IPS-18a (cell line): ENCODE measurements at regions not wholly inside any gene's neighbourhood (a gene's known extent, or its start where the extent isn't known, plus 50 kb on each side); places are given as distances from the start of the nearest gene placed in this dataset.
A peak's percentile ranks its signal among the peaks of the same experiment; 100 is the strongest.

Experiments
- H3K27ac ChIP-seq: one replicate; pipeline ENCODE4 v1.5.1; 2013; ENCODE audit warnings: low read length
- H3K27me3 ChIP-seq: one replicate; pipeline ENCODE4 v1.6.1; 2013; ENCODE audit warnings: mild to moderate bottlenecking, low read length; ENCODE audit not compliant: control insufficient read depth, insufficient read depth
- H3K36me3 ChIP-seq: one replicate; pipeline ENCODE4 v1.6.1; 2013; ENCODE audit warnings: low read depth, low read length; ENCODE audit not compliant: control insufficient read depth
- H3K4me1 ChIP-seq: one replicate; pipeline ENCODE4 v1.6.1; 2013; ENCODE audit warnings: low read depth, low read length; ENCODE audit not compliant: control insufficient read depth
- H3K4me3 ChIP-seq: one replicate; pipeline ENCODE4 v1.5.1; 2013; ENCODE audit warnings: low read length
- H3K9ac ChIP-seq: one replicate; pipeline ENCODE4 v1.6.1; 2013; ENCODE audit warnings: mild to moderate bottlenecking, low read length, moderate library complexity
- H3K9me3 ChIP-seq: one replicate; pipeline ENCODE4 v1.6.1; 2013; ENCODE audit warnings: low read depth, low read length; ENCODE audit not compliant: control insufficient read depth

DNA sequence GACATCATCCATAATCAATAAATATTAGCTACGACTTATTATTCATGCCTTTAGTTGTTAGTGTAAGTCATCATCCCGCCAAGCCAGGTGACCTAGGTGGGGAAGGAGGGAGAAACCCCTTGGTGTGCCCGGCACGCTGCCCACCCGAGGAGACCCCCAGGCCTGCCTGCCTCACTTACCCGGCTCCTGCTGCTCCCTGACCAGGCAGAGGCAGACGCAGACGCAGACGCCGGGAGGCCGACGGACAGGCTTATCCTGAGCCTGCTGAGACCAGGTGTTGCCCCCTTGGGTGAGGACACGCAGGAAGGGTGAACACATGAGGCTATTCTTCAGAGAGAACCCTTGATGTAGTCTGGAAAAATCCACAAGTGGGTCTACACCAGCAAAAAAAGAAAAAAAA is 401.8 kb downstream of the GALR1 start:
- Histone ChIP-seq H3K4me1 (no peaks in the 10 kb centered on the region), H3K4me3 (no peak overlapping the region), H3K27me3 (no peaks in the 10 kb centered on the region), H3K9me3 (no peaks in the 10 kb centered on the region), H3K27ac (no peak overlapping the region), H3K9ac (no peak overlapping the region), H3K36me3 (no peaks in the 10 kb centered on the region)

DNA sequence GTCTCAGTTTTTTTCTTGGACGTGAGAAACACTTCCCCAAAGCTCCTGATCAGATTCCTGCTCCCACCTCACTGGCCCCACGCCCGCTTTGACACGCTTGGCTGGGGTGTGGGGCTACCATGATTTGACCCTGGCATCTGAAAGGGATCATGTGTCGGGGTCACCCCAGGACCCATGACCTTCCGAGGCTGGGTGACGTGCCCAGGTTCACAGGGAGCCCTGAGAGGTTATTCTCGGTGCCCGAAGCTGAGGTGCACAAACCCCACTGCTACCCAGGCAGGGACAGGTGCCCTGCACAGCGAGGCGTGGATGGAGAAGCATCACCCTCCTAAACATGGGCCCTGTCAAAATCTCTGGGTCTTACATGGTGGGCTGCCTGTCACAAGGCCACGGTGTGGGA is 404.1 kb downstream of the GALR1 start:
- Histone ChIP-seq H3K27ac (no peak overlapping the region), H3K9ac (no peak overlapping the region), H3K27me3 (no peaks in the 10 kb centered on the region)

DNA sequence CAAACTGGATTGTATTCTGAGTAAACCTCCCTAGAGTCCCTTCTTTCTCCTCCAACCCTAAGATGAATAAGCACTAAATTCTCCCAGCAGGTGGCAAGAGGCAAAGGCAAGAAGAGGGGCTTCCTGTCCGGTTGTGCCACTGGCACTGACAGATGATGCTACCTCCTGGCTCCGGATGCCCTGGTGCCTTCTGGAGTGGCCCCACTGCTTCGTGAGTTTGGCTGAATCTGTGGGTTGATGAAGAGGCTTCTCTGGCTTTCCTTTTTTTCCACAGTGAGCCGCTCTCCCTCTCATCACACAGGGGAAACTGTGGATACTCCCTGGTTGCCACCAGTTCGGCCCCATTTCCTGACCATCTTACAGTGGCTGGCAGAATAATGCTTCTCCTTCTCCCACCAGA is 404.7 kb downstream of the GALR1 start:
- H3K4me1 ChIP-seq: no peaks in the 10 kb centered on the region
- H3K9me3 ChIP-seq: no peaks in the 10 kb centered on the region
- H3K4me3 ChIP-seq: no peak overlapping the region
- H3K27me3 ChIP-seq: no peaks in the 10 kb centered on the region
- no peak overlapping the region for H3K27ac ChIP-seq
- H3K9ac ChIP-seq: no peak overlapping the region
- no peaks in the 10 kb centered on the region for H3K36me3 ChIP-seq

More for the DNA sequence above, 404.1 kb downstream of the GALR1 start:
- no peak overlapping the region for H3K4me3 ChIP-seq
- no peaks in the 10 kb centered on the region for H3K36me3 ChIP-seq
- no peaks in the 10 kb centered on the region for H3K9me3 ChIP-seq
- H3K4me1 ChIP-seq: no peaks in the 10 kb centered on the region

DNA sequence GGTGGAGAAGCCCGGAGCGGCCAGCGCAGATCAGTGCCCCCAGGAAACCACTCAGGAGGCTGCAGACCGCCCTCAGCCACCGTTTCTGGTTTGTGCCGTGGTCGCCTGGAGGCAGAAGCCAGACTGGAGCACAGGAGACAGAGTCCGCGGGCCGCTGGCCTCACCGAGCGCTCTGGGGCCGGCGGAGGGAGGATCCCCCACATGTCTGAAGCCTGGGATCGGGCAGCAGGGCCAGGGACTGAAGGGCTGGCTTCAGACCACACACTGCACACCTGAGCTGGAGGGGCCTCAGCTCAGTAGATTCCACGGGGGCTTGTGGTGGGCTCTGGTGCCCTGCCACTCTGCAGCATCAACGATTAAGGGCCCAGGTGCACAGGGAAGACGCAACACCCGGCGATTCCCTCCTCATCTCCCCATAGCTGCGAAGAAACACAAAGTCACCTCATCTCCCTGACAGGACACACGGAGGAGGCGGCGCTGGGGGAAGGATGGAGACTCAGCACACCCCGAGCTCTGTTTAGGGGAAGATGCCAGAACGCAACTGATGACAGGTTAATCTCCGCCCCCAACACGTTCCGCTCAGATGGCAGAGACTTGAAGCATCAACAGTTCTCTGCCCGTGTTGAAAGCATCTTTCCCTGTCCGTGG is 408.1 kb downstream of the GALR1 start:
- Histone ChIP-seq H3K27ac (no peak overlapping the region), H3K9me3 (no peaks in the 10 kb centered on the region), H3K27me3 (no peaks in the 10 kb centered on the region), H3K36me3 (no peaks in the 10 kb centered on the region), H3K4me1 (no peaks in the 10 kb centered on the region), H3K9ac (no peak overlapping the region), H3K4me3 (no peak overlapping the region)

DNA sequence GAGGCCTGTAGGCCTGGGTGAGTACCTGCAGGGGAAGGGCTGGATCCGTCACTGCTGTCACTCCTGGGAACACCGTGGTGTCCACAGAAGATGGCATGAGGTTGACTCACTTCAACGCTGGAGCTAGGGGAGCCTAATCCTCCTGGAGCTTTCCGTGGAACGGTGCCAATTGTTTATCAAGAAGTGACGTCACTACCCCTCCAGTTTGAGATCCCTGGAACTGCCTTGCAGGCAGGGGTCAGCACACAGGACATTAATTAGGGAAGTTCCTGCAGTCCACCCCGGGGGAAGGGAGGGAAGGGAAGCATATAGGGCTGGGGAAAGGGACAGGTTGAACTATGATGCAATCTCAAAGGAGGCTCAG is 408.6 kb downstream of the GALR1 start:
- Histone ChIP-seq H3K9ac (no peak overlapping the region), H3K4me1 (no peaks in the 10 kb centered on the region), H3K4me3 (no peak overlapping the region), H3K27ac (no peak overlapping the region), H3K27me3 (no peaks in the 10 kb centered on the region), H3K36me3 (no peaks in the 10 kb centered on the region), H3K9me3 (no peaks in the 10 kb centered on the region)

DNA sequence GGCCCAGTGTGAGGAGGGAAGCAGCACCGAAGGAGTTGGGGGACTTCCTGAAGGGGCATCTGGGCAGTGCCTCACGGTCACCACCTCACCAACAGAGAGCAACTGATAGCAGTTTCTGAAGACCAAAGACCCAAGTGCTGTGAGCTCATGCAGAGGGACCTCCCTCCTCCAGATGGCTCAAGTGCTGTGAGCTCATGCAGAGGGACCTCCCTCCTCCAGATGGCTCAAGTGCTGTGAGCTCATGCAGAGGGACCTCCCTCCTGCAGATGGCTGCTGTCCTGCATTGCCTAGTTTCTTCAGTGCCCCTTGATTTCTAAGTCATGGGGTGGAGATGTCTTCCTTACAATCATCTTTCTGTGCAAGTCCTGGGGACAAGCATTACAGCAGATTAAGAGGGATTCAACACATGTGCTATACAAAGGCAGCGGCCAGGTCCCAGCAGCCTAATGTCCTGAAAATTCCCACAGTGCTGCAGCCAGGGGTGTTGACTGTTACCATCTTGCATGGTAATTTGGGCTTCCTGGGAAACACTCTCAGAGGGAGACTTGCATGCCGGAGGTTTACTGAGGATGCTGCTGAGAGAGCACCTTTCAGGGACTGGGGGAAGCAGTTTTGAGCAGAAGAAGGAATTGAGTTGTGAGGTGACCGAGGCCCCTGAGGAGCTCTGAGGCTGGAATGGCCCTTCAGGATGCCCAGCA is 409.3 kb downstream of the GALR1 start:
- no peaks in the 10 kb centered on the region for H3K9me3 ChIP-seq
- no peak overlapping the region for H3K4me3 ChIP-seq
- no peaks in the 10 kb centered on the region for H3K36me3 ChIP-seq
- H3K9ac ChIP-seq: no peak overlapping the region
- H3K27me3 ChIP-seq: no peaks in the 10 kb centered on the region
- no peak overlapping the region for H3K27ac ChIP-seq
- H3K4me1 ChIP-seq: no peaks in the 10 kb centered on the region

DNA sequence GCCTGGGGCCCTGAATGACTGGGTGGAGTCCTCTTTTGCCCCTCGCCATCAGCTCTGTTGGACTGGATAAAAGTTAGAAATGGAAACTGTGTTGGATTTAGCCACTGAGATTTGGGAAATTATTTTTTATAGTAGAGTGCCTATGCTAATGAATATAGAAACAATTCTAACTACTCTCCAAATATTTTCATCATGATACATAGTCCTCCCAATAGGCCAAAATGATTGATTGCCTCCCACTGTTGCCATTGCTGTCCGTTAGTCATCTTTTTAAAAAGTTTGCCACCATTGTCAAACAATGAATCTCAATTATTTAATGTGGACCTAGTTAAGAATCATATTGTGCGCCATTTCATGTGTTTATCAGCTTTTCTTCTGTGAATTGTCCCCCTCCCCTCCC is 417.0 kb downstream of the GALR1 start:
- Histone ChIP-seq H3K9me3 (no peaks in the 10 kb centered on the region), H3K36me3 (no peaks in the 10 kb centered on the region), H3K4me3 (no peak overlapping the region), H3K4me1 (peaks cover 6% of the 10 kb centered on the region), H3K27ac (no peak overlapping the region), H3K9ac (no peak overlapping the region), H3K27me3 (peaks cover 5% of the 10 kb centered on the region)

DNA sequence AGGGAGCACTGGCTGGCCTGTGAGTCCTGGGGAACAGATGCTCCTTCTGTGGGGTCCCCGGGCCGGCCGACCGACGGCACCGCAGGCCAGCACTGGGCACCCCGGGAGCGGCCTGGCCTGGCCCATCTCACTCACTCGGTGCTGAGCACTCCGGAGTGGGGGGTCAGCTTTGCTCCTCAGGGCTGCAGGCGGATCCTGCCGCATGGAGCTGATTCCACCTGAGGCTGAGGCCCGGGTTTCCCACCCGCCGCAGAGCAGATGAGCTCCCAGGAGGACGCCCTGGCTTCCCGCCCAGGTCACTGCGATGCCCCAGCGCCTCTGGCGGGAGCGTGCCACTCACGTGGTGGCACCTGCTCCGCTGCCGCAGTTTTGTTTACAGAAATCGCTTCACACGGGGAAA is 418.6 kb downstream of the GALR1 start:
- H3K4me3 ChIP-seq: no peak overlapping the region
- no peaks in the 10 kb centered on the region for H3K9me3 ChIP-seq
- H3K4me1 ChIP-seq: peaks cover 6% of the 10 kb centered on the region
- H3K27ac ChIP-seq: no peak overlapping the region
- no peaks in the 10 kb centered on the region for H3K36me3 ChIP-seq
- H3K9ac ChIP-seq: no peak overlapping the region
- peaks cover 5% of the 10 kb centered on the region for H3K27me3 ChIP-seq

DNA sequence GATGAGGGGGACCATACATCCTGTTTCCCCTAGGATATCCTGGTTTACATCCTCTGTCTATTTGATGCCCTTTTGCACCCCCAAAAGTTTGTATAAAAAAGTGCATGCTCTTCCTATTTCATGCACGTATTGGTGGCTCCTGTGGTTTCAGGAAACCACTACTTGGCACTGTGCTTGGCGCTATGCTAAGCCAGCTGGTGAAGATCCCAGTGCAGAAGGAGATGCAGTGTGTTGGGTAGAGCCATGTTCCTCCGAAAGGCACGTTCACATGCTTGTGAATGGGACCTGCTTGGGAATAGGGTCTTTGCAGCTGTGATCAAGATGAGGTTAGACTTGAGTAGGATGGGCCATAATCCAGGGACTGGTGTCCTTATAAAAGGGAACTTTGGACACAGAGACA is 419.7 kb downstream of the GALR1 start:
- Histone ChIP-seq H3K27me3 (peaks cover 5% of the 10 kb centered on the region), H3K4me3 (no peak overlapping the region), H3K27ac (no peak overlapping the region), H3K9me3 (no peaks in the 10 kb centered on the region), H3K4me1 (peaks cover 6% of the 10 kb centered on the region), H3K9ac (no peak overlapping the region), H3K36me3 (no peaks in the 10 kb centered on the region)

DNA sequence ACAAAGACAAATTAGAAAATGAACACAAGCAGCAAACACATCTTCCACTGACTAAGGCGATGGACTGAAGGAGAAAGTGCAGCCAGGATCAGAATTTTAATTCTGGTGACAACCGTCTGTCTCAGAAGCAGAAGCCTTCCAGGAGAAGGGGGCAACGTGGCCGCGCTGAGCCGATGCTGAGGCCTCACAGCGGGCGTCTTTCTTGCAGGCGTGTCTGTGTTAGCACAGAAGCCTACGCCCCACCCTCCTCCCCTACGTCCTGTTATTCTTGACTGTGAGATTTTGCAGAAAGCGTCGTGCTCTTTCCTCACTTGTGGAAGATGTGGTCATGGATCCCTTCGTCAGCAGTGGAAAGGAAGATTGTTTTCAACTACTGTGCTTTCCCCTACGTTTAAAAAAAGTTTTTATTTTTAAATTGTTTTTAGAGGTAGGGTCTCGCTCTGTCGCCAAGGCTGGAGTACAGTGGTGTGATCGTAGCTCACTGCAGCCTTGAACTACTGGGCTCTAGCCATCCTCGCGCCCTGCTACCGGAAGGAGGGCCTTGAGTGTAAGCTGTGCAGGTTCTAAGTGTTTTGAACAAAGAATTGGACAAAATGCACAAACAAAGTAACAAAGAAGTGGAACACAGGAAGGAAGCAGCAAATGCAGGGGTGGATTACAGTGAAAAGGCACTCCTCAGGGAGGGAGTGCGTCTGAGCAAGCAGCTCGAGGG is 422.0 kb downstream of the GALR1 start:
- Histone ChIP-seq H3K9ac (no peak overlapping the region), H3K4me3 (peak overlapping the region; percentile 26), H3K9me3 (no peaks in the 10 kb centered on the region), H3K27ac (no peak overlapping the region), H3K36me3 (no peaks in the 10 kb centered on the region), H3K27me3 (peaks cover 5% of the 10 kb centered on the region), H3K4me1 (no peaks in the 10 kb centered on the region)

DNA sequence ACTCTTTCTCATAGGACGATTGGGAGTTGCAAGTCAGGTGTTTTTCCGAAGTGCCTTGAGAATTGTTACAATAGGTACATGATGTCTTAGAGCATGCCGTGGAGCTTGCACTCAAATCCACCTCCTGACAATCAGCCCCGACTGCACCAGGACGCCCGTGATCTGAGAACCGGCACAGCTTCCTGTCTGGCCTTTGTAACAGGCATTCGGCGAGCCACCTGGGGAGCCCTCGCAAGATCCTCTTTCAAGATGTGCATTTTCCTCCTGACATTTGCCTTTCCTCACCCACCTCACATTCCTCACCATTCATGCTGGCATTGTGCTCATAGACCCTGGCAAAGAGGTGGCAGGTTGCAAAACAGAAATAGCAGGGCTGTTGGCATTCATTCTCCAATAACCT is 427.3 kb downstream of the GALR1 start:
- Histone ChIP-seq H3K9ac (no peak overlapping the region), H3K9me3 (no peaks in the 10 kb centered on the region), H3K27me3 (no peaks in the 10 kb centered on the region), H3K27ac (no peak overlapping the region), H3K4me3 (no peak overlapping the region), H3K4me1 (peaks cover 3% of the 10 kb centered on the region), H3K36me3 (no peaks in the 10 kb centered on the region)

DNA sequence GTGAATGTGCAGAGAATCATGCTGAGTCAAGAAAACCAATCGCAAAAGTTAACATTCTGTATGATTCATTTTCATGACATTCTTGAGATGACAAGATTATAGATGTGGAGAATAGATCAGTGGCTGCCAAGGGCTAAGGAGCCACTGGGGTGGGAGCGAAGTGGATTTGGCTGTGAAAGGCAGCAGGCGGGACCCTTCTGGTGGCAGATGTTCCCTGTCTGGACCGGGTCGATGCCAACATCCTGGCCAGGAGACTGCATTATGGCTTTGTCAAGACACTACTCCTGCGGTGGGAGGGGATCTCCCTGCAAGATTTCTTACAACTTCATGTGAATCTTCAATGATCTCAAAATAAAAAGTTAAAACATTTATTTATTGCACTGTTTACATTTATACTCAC is 427.9 kb downstream of the GALR1 start:
- H3K36me3 ChIP-seq: no peaks in the 10 kb centered on the region
- H3K9ac ChIP-seq: no peak overlapping the region
- peaks cover 3% of the 10 kb centered on the region for H3K4me1 ChIP-seq
- H3K27ac ChIP-seq: no peak overlapping the region
- no peaks in the 10 kb centered on the region for H3K27me3 ChIP-seq
- no peaks in the 10 kb centered on the region for H3K9me3 ChIP-seq
- no peak overlapping the region for H3K4me3 ChIP-seq
